ENCODE measurements at regions not wholly inside any gene's neighbourhood (a gene's known extent, or its start where the extent isn't known, plus 50 kb on each side); places are given as distances from the start of the nearest gene placed in this dataset.
"Not testable (repeated sequence)": the region's sequence is repeated elsewhere in the genome, so short reads cannot be mapped to it uniquely, and the experiment has no call there.

DNA sequence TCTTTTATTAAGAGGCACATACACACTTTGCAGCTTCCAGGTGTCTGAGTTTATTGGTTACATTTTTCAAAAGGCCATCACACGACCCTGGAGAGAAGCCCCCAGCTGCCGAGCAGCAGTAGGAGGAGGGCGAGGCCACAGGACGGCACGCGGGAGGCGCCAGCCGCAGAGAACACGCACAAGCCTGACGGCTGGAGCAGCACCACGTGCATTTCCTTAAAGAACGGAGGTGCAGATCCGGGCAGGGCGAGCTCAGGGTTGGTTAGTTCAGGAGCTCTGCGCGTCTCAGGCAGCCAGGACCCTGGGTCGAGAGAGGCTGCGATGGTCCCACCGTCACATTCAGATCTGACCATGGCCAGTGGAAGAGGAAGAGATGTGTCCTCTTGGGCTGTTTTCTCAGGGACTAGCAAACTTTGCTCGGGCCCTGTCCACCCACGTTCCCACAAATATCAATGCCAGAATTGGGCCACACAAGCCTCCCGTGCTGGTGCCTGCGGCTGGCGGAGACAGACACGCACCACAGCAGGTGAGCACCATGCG is 121.4 kb upstream of the AFDN start:
- H3K36me3 ChIP-seq (ENCODE audit: control insufficient read depth in 5 of 5, insufficient read depth in 5 of 5, low read length in 5 of 5): no peaks in the 10 kb centered on the region
- peaks cover 0 to 7% (median 0%) of the 10 kb centered on the region in 5 donors for H3K27me3 ChIP-seq (ENCODE audit: control insufficient read depth in 5 of 5, insufficient read depth in 4 of 5, low read length in 5 of 5)
- H3K4me1 ChIP-seq (ENCODE audit: control insufficient read depth in 5 of 5, insufficient read depth in 5 of 5, low read length in 5 of 5): peaks cover 0 to 7% (median 3%) of the 10 kb centered on the region in 5 donors
- no peak overlapping the region for H3K27ac ChIP-seq (ENCODE audit: low read depth, low read length)
- no peak overlapping the region for H3K4me3 ChIP-seq (ENCODE audit: low read depth in 1 of 5, low read length in 5 of 5)
- no peaks in the 10 kb centered on the region for H3K9me3 ChIP-seq (ENCODE audit: control insufficient read depth in 5 of 5, low read length in 5 of 5)
- no peak overlapping the region for H3K9ac ChIP-seq (ENCODE audit: low read length in 5 of 5)

DNA sequence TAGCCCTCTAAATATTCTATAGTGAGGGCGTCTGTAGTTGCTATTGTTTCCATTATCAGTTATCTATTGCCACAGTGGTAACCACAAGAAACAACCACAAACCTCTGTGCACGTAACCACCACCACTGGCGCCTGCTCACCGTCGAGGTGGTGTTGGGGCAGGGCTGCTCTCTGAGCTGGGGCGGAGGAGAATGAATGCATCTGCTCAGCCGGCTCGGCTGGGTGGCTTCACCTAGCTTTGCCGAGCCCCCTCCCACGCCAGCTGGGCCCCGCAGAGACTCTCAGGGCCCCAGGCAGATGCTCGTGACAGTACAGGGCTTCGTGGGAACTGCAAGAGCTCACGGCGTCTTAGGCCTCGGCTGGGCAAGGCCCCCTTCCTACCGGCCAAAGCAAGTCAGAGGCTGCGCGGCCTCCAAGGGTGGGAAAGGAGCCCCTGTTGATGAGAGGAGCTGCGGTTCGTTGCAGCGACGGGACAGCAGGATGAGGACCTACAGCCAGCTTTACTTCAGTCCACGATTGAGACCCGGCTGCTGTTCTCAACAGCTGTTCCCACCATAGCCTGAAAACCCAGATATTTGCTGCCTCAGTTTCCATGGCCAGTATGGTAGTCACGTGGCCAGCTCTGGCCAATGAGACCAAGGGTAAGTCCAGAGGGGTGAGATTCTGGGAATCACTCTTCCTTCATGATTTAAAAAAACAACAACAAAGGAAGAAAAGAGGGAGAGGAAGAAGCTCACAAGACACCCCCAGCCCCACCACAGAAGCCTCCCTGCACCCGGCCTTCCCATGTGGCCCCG is 120.2 kb upstream of the AFDN start:
- Histone ChIP-seq H3K9me3 (ENCODE audit: control insufficient read depth in 5 of 5, low read length in 5 of 5) (no peaks in the 10 kb centered on the region), H3K4me3 (ENCODE audit: low read depth in 1 of 5, low read length in 5 of 5) (no peak overlapping the region), H3K27ac (ENCODE audit: low read depth, low read length) (no peak overlapping the region), H3K4me1 (ENCODE audit: control insufficient read depth in 5 of 5, insufficient read depth in 5 of 5, low read length in 5 of 5) (peaks cover 0 to 6% (median 2%) of the 10 kb centered on the region in 5 donors), H3K9ac (ENCODE audit: low read length in 5 of 5) (no peak overlapping the region), H3K27me3 (ENCODE audit: control insufficient read depth in 5 of 5, insufficient read depth in 4 of 5, low read length in 5 of 5) (peaks cover 0 to 7% (median 0%) of the 10 kb centered on the region in 5 donors), H3K36me3 (ENCODE audit: control insufficient read depth in 5 of 5, insufficient read depth in 5 of 5, low read length in 5 of 5) (no peaks in the 10 kb centered on the region)

DNA sequence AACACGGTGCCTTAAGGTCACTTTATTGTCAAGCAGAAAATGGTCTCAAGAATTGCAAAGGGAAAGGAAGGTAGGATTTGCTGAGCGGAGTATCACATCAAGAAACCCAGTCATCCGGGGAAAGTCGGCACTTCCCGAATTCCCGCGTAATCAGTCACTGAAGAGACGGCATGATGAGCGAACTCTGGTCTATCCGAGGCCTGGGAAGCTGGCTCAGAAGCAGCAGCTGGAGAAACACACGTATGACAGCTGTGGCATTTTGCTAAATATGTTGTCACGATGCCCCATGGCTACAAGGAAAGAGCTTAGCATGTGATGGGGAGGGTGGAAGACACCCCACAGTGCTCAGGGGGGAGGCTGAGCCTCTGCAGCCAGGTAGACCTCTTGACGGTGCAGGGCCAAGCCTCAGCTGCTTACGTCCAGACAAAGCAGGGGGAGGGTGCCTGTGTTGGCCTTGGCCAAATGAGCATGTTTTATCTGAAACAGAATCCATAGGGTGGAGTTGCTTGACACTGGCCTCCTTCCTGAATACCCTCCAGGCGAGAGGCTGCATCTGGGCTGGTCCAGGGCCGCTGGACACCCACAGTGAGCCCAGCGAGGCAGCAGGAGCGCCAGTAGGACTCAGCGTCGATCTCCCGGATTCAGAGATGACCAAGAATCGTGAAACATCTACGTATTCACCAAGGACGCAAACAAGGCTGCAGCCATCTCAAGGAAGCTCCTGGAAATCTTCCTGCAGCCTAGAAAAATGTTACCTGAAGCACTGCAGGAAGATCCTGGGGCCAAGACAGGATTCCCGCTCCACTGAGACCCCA is 118.8 kb upstream of the AFDN start:
- Histone ChIP-seq H3K4me3 (ENCODE audit: low read depth in 1 of 5, low read length in 5 of 5) (no peak overlapping the region), H3K4me1 (ENCODE audit: control insufficient read depth in 5 of 5, insufficient read depth in 5 of 5, low read length in 5 of 5) (peaks cover 0 to 11% (median 2%) of the 10 kb centered on the region in 5 donors), H3K36me3 (ENCODE audit: control insufficient read depth in 5 of 5, insufficient read depth in 5 of 5, low read length in 5 of 5) (no peaks in the 10 kb centered on the region), H3K27me3 (ENCODE audit: control insufficient read depth in 5 of 5, insufficient read depth in 4 of 5, low read length in 5 of 5) (peaks cover 0 to 10% (median 3%) of the 10 kb centered on the region in 5 donors), H3K27ac (ENCODE audit: low read depth, low read length) (no peak overlapping the region), H3K9me3 (ENCODE audit: control insufficient read depth in 5 of 5, low read length in 5 of 5) (no peaks in the 10 kb centered on the region), H3K9ac (ENCODE audit: low read length in 5 of 5) (no peak overlapping the region)

DNA sequence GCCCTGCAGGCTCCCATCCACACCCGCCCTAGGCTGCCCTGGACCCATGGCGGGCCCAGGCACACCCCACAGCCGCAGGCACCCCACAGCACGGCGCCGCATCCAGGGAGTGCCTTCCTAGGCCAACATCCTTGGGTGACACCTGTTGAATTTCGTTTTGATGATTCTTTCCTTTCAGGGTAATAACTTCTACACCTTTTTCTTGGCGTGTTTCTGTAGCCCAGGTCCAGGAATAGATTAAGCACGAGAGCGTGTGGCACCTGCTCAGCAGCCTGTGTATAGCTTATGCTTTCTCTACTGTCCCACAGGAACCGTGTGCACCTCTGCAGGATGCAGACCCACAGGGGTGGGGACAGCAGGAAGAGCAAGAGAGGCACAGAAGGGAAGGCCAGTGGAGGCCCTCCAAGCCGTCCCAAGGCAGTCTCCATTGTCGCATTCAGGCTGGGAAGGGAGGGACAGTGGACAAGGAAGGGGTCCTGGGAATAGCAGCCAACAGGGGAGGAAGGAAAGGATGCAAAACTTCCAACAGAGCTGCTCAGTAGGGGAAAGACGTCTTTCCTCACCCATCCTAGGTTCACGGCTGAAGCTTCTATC is 118.1 kb upstream of the AFDN start:
- Histone ChIP-seq H3K4me1 (ENCODE audit: control insufficient read depth in 5 of 5, insufficient read depth in 5 of 5, low read length in 5 of 5) (peaks cover 0 to 11% (median 2%) of the 10 kb centered on the region in 5 donors), H3K4me3 (ENCODE audit: low read depth in 1 of 5, low read length in 5 of 5) (no peak overlapping the region), H3K9ac (ENCODE audit: low read length in 5 of 5) (no peak overlapping the region), H3K27ac (ENCODE audit: low read depth, low read length) (no peak overlapping the region), H3K27me3 (ENCODE audit: control insufficient read depth in 5 of 5, insufficient read depth in 4 of 5, low read length in 5 of 5) (peaks cover 0 to 10% (median 3%) of the 10 kb centered on the region in 5 donors), H3K9me3 (ENCODE audit: control insufficient read depth in 5 of 5, low read length in 5 of 5) (no peaks in the 10 kb centered on the region), H3K36me3 (ENCODE audit: control insufficient read depth in 5 of 5, insufficient read depth in 5 of 5, low read length in 5 of 5) (no peaks in the 10 kb centered on the region)

DNA sequence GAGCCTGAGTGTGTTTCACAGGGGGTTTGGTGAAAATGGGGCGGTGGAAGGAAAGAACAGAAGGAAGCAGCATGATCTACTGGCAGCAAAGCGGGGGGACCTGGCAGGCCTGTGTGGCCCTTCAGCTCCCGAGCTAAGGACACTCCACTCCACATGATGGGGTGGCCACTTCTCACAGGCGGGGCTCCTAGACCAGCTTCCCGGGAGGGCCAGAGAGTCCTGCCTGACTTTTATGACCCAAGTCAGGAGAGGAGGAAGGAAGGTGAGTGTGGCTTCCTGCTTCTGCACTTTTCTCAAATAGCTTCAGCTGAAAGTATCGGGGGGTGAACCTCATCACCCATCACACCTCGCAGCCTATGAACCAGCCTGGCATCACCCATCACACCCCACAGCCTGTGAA is 117.5 kb upstream of the AFDN start:
- Histone ChIP-seq H3K4me1 (ENCODE audit: control insufficient read depth in 5 of 5, insufficient read depth in 5 of 5, low read length in 5 of 5) (peaks cover 0 to 11% (median 7%) of the 10 kb centered on the region in 5 donors), H3K27me3 (ENCODE audit: control insufficient read depth in 5 of 5, insufficient read depth in 4 of 5, low read length in 5 of 5) (peaks cover 0 to 10% (median 3%) of the 10 kb centered on the region in 5 donors), H3K9me3 (ENCODE audit: control insufficient read depth in 5 of 5, low read length in 5 of 5) (no peaks in the 10 kb centered on the region), H3K27ac (ENCODE audit: low read depth, low read length) (no peak overlapping the region), H3K36me3 (ENCODE audit: control insufficient read depth in 5 of 5, insufficient read depth in 5 of 5, low read length in 5 of 5) (no peaks in the 10 kb centered on the region), H3K4me3 (ENCODE audit: low read depth in 1 of 5, low read length in 5 of 5) (no peak overlapping the region), H3K9ac (ENCODE audit: low read length in 5 of 5) (no peak overlapping the region)

DNA sequence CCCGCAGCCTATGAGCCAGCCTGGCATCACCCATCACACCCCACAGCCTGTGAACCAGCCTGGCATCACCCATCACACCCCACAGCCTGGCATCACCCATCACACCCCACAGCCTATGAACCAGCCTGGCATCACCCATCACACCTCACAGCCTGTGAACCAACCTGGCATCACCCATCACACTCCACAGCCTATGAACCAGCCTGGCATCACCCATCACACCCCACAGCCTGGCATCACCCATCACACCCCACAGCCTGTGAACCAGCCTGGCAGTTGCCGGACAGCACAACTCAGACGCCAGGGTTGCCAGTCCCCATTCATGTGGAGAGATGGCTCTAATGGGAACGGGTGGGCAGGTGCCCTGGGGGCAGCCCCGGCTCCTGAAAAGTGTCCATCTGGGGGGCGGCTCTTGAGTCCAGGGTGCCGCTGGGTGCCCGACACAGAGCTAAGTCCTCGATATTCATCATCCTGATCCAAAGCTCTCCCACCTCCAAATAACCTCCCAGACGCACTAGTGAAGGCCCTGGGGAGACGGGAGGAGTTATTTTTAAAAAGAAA is 116.9 kb upstream of the AFDN start:
- not testable (repeated sequence) for H3K4me3 ChIP-seq (ENCODE audit: low read depth in 1 of 5, low read length in 5 of 5); H3K9ac ChIP-seq (ENCODE audit: low read length in 5 of 5); H3K9me3 ChIP-seq (ENCODE audit: control insufficient read depth in 5 of 5, low read length in 5 of 5); H3K36me3 ChIP-seq (ENCODE audit: control insufficient read depth in 5 of 5, insufficient read depth in 5 of 5, low read length in 5 of 5); H3K27me3 ChIP-seq (ENCODE audit: control insufficient read depth in 5 of 5, insufficient read depth in 4 of 5, low read length in 5 of 5); H3K27ac ChIP-seq (ENCODE audit: low read depth, low read length)
- H3K4me1 ChIP-seq (ENCODE audit: control insufficient read depth in 5 of 5, insufficient read depth in 5 of 5, low read length in 5 of 5): peaks cover 0 to 11% (median 3%) of the 10 kb centered on the region in 5 donors

DNA sequence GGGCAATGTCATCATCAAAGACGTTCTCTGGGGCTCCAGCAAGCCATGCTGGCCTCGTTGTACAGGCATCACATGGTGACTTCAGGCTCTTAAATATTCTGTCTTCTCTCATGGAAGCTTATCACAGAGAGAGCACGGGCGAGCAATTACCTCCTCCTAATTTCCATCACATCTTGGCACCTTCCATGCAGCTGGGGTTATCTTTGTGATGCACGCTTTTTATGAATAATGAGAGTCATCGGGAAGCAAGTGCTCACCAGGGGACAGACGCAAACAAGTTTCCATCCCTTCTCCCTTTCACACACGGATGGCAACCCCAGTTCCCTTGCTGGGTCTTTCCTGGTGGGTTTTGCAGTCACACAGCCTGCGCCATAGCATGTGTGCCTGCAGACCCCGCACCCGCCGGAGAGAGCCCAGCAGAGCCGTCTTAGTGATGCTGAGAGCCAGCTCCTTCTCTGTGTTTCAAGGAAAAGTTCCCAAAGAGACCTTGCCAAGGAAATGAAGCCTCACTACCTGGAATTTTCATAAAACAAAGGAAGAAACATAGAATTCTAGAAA is 116.3 kb upstream of the AFDN start:
- Histone ChIP-seq H3K4me1 (ENCODE audit: control insufficient read depth in 5 of 5, insufficient read depth in 5 of 5, low read length in 5 of 5) (peaks cover 0 to 11% (median 3%) of the 10 kb centered on the region in 5 donors), H3K27ac (ENCODE audit: low read depth, low read length) (no peak overlapping the region), H3K27me3 (ENCODE audit: control insufficient read depth in 5 of 5, insufficient read depth in 4 of 5, low read length in 5 of 5) (peaks cover 0 to 10% (median 3%) of the 10 kb centered on the region in 5 donors), H3K36me3 (ENCODE audit: control insufficient read depth in 5 of 5, insufficient read depth in 5 of 5, low read length in 5 of 5) (no peaks in the 10 kb centered on the region), H3K9me3 (ENCODE audit: control insufficient read depth in 5 of 5, low read length in 5 of 5) (no peaks in the 10 kb centered on the region), H3K9ac (ENCODE audit: low read length in 5 of 5) (no peak overlapping the region), H3K4me3 (ENCODE audit: low read depth in 1 of 5, low read length in 5 of 5) (no peak overlapping the region)

DNA sequence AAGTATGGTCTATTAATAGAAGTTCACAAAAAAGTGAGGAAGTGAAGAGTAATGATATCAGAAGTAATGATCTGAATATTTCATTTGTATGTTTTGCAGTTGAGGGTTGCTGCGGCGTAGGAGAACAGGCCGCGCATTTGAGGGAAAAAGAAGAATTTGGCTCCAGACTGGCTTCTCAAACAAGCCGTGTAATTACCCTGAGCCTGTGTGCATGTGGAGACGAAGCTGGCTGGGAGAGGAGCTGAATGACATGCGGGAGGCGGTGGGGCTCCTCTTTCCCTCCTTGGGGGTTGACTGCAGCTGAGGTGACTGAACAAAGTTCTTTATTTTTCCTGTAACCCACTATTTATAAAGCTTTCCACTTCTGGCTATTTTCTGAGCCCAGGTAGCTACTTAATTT is 115.5 kb upstream of the AFDN start:
- peaks cover 0 to 10% (median 3%) of the 10 kb centered on the region in 5 donors for H3K27me3 ChIP-seq (ENCODE audit: control insufficient read depth in 5 of 5, insufficient read depth in 4 of 5, low read length in 5 of 5)
- no peak overlapping the region for H3K27ac ChIP-seq (ENCODE audit: low read depth, low read length)
- H3K4me1 ChIP-seq (ENCODE audit: control insufficient read depth in 5 of 5, insufficient read depth in 5 of 5, low read length in 5 of 5): peaks cover 0 to 11% (median 3%) of the 10 kb centered on the region in 5 donors
- H3K9ac ChIP-seq (ENCODE audit: low read length in 5 of 5): no peak overlapping the region
- no peak overlapping the region for H3K4me3 ChIP-seq (ENCODE audit: low read depth in 1 of 5, low read length in 5 of 5)
- no peaks in the 10 kb centered on the region for H3K9me3 ChIP-seq (ENCODE audit: control insufficient read depth in 5 of 5, low read length in 5 of 5)
- H3K36me3 ChIP-seq (ENCODE audit: control insufficient read depth in 5 of 5, insufficient read depth in 5 of 5, low read length in 5 of 5): no peaks in the 10 kb centered on the region
